ENCODE measurements at regions not wholly inside any gene's neighbourhood (a gene's known extent, or its start where the extent isn't known, plus 50 kb on each side); places are given as distances from the start of the nearest gene placed in this dataset.
A peak's percentile ranks its signal among the peaks of the same experiment; 100 is the strongest.
"Not testable (repeated sequence)": the region's sequence is repeated elsewhere in the genome, so short reads cannot be mapped to it uniquely, and the experiment has no call there.

- no peak for DNase-seq (ENCODE audit: low read depth)
These were observed 712.8 kb downstream of the CD109 start for GRCh38 chr6:74408844-74409243.

DNA sequence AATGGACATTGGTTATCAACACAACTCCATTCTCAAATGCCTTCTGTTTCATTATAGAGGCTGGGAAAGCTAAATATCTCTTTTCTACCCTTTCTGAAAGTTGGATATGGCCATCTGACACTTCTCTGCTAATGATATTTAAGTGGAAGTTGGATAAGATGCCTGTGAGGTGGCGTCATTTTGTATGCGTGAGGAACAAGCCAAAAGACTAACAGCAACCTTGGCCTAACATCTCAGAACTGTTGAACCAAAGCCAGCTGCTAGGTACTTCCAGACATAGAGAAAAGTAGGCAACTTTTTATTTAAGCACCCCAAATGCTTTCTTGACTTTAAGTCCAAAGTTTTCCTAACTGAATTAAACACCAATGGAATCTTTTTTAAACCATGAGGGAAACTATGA, 708.4 kb downstream of the CD109 start:
- DNase-seq (ENCODE audit: low read depth): no peak

DNA sequence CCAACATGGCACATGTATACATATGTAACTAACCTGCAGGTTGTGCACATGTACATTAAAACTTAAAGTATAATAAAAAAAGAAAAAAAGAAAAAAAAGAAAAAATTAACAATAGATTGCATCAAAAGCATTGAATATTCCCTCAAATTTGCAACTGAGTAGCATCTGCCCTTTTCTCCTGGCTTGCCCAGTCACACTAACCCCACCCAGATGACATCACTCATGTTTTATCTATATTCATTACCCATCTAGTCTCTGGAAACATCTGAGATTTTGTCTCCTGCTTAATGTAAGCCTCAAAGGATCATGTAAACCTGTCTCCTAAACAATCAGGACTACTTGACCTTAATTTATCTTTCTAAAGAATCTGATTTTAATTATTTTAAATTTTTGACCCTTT, 706.8 kb downstream of the CD109 start:
- DNase-seq (ENCODE audit: low read depth): no peak

GRCh38 chr6:74378437-74378836, 682.4 kb downstream of the CD109 start:
- DNase-seq (ENCODE audit: low read depth): not testable (repeated sequence)

GRCh38 chr6:74369556-74369993, 673.6 kb downstream of the CD109 start:
- DNase-seq (ENCODE audit: low read depth): peak; percentile 93

GRCh38 chr6:74368746-74369145, 672.7 kb downstream of the CD109 start:
- peak; percentile 73 for DNase-seq (ENCODE audit: low read depth)

GRCh38 chr6:74366634-74367033, 670.6 kb downstream of the CD109 start:
- DNase-seq (ENCODE audit: low read depth): peak; percentile 34

GRCh38 chr6:74362391-74362790, 666.4 kb downstream of the CD109 start:
- DNase-seq (ENCODE audit: low read depth): peak; percentile 40

GRCh38 chr6:74357321-74357720, 661.3 kb downstream of the CD109 start:
- peak; percentile 52 for DNase-seq (ENCODE audit: low read depth)

- DNase-seq (ENCODE audit: low read depth): peak; percentile 21
These were observed 660.4 kb downstream of the CD109 start for GRCh38 chr6:74356391-74356790.

- DNase-seq (ENCODE audit: low read depth): no peak
These were observed 651.0 kb downstream of the CD109 start for GRCh38 chr6:74346936-74347535.

GRCh38 chr6:74343804-74344203, 647.8 kb downstream of the CD109 start:
- no peak for DNase-seq (ENCODE audit: low read depth)

- DNase-seq (ENCODE audit: low read depth): not testable (repeated sequence)
These were observed 647.3 kb downstream of the CD109 start for GRCh38 chr6:74343321-74343720.

- no peak for DNase-seq (ENCODE audit: low read depth)
These were observed 638.7 kb downstream of the CD109 start for GRCh38 chr6:74334722-74335121.

GRCh38 chr6:74333406-74333805, 637.4 kb downstream of the CD109 start:
- DNase-seq (ENCODE audit: low read depth): peak; percentile 50

DNA sequence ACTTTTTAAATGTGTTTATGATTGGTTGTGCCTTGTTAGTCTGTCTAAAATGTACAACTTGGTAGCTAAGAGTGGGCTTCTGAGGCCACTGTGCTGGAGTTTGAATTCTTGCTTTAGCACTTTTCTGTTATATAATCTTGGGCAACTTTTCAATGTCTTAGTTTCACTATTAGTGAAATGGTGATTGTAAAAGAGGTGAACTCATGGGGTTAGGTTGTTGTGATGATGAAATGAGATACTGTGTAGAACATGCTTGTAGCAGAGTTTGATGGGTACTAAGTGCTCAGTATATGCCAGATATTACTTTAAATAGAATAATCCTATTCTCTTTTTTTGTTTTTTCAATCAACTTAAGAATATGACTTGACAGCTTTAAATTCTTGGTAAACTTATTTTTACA, 624.7 kb downstream of the CD109 start:
- DNase-seq (ENCODE audit: low read depth): no peak

DNA sequence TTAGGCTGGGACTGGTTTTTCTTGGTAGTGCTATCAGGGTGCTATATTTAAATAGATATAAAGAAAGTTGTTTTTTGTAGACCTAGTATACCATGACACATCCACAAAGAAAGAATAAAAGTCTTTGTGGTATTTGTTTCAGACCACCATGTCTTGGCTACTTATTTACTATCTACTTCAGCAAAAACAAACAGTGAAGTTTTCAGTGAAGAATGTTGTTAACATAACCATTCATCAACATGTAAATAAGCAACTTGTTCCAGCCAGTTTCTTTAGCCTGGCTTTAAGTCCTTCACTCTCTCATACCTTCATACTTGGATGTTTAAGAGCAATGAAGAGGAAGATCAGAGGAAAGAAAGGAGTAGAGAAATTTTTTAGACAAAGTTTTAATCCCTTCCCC, 624.1 kb downstream of the CD109 start:
- DNase-seq (ENCODE audit: low read depth): no peak

DNA sequence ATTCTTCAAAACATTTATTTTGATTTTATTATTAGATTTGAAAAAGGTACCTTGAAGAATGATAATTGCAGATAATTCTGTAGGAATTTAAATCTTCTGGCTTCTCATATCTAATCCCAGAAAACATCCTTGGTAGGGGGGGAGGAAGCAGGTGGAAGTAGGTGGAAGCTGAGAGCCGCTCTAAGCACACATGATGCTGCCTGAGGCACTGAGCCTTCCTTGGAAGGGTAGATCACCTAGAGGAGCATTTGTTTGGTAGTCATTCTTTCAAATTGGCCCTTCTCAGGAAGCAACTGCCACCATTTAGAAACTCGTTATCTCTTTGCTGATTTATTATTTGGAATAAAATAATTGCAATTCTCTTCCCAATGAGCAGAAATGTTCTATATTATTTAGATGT, 623.3 kb downstream of the CD109 start:
- no peak for DNase-seq (ENCODE audit: low read depth)

GRCh38 chr6:74318738-74319137, 622.7 kb downstream of the CD109 start:
- DNase-seq (ENCODE audit: low read depth): no peak

- DNase-seq (ENCODE audit: low read depth): no peak
These were observed 616.1 kb downstream of the CD109 start for GRCh38 chr6:74312081-74312480.

- no peak for DNase-seq (ENCODE audit: low read depth)
These were observed 615.4 kb downstream of the CD109 start for GRCh38 chr6:74311431-74311830.

GRCh38 chr6:74289884-74290283, 593.9 kb downstream of the CD109 start:
- peak; percentile 71 for DNase-seq (ENCODE audit: low read depth)

DNA sequence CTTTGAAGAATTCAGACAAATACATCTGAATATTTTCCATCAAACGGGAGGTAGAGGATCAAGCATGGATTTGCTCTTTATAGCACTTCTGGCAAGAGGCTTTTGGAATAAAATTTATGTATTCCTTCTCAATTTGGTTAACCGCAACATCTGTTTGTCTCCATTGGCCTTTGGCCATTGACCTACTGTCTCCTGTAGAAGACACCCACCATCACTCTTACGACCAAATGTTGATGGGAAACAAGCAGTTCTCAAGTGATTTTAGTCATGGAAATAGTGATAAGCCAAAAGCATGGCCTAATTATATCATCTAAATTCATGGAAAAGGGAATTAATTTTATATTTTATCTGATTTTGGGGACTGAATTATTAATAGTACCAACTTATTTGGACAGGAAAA, 591.9 kb downstream of the CD109 start:
- DNase-seq (ENCODE audit: low read depth): no peak

GRCh38 chr6:74287441-74287840, 591.4 kb downstream of the CD109 start:
- DNase-seq (ENCODE audit: low read depth): no peak

DNA sequence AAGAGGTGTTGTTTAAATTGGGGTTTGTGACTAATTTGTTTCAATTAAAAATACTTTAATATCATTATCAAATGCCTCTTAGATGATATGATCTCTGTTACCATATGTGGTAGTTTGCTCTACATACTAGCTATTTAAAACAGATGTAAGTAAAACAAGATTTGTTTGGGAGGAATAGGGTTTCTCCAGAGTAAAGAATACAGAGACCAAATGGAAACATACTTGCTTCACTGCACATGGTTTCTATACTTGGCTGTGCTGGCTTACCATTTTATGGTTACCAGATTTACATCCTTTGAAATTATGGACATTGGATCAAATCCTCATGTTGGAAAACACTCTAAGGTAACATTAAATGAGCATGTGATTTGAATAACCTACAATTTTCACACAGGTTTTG, 588.3 kb downstream of the CD109 start:
- no peak for DNase-seq (ENCODE audit: low read depth)
